Esophagus (tissue), 2 donors: ENCODE measurements at regions not wholly inside any gene's neighbourhood (a gene's known extent, or its start where the extent isn't known, plus 50 kb on each side); places are given as distances from the start of the nearest gene placed in this dataset.

ENCODE experiments used
- H3K27ac ChIP-seq, 2 donors: one replicate each; pipeline ENCODE4 v1.5.1; 2013; ENCODE audit warnings: low read depth in 2 of 2, mild to moderate bottlenecking in 2 of 2, inconsistent platforms in 1 of 2, low read length in 1 of 2, moderate library complexity in 1 of 2
- H3K27me3 ChIP-seq, 2 donors: one replicate each; pipeline ENCODE4 v1.6.1; 2013; ENCODE audit warnings: low read length in 2 of 2, control low read depth in 1 of 2, mild to moderate bottlenecking in 1 of 2; ENCODE audit not compliant: insufficient read depth in 2 of 2, control insufficient read depth in 1 of 2
- H3K36me3 ChIP-seq, 2 donors: one replicate each; pipeline ENCODE4 v1.6.1; 2013; ENCODE audit warnings: low read length in 1 of 2; ENCODE audit not compliant: control insufficient read depth in 2 of 2, insufficient read depth in 2 of 2
- H3K4me1 ChIP-seq, 2 donors: one replicate each; pipeline ENCODE4 v1.6.1; 2013; ENCODE audit warnings: low read length in 1 of 2; ENCODE audit not compliant: control insufficient read depth in 2 of 2, insufficient read depth in 2 of 2
- H3K4me3 ChIP-seq, 2 donors: one replicate each; pipeline ENCODE4 v1.5.1; 2013; ENCODE audit warnings: low read length in 2 of 2, mild to moderate bottlenecking in 2 of 2, low read depth in 1 of 2, moderate library complexity in 1 of 2
- H3K9me3 ChIP-seq, 2 donors: one replicate each; pipeline ENCODE4 v1.6.1; 2013; ENCODE audit warnings: mild to moderate bottlenecking in 2 of 2, low read depth in 1 of 2, low read length in 1 of 2, moderate library complexity in 1 of 2; ENCODE audit not compliant: control insufficient read depth in 2 of 2, insufficient read depth in 1 of 2
- WGBS, 2 donors: extraction: QIAGEN DNeasy Blood & Tissue Kit; methylation state at CpG; one replicate each; pipeline ENCODE4 v1.1.7; 2013; 5-methylcytosine and 5-hydroxymethylcytosine counted together
- donor health status: healthy with polysubstance abuse.
- donor health status: Bipolar disorder and iron deficiency.

DNA sequence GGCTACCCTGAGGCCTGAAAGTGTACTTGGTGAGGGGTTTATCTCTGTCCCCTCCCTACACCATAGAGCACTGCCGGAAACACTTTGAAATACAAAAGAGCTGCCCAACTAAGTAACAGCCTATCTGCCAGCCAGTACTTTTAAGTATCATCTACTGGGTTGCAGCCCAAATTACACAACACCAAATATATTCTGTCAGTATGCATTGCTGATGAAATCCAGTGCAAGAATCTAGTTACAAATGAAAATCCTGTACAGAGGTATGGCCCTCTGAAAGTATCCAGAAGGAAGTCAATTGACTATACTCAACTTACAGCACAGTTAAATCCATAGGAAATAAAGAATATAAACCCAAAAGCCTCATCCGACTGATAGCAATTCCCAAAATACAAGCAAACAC, 280.8 kb downstream of the CCDC85A start:
- H3K27me3 ChIP-seq = no peaks in the 10 kb centered on the region
- no peak overlapping the region for H3K27ac ChIP-seq
- 91 to 94% methylated on average over 2 of the region's 2 CpGs for WGBS, 2 donors
- no peaks in the 10 kb centered on the region for H3K36me3 ChIP-seq
- peaks cover 3 to 5% of the 10 kb centered on the region in 2 donors for H3K9me3 ChIP-seq
- H3K4me3 ChIP-seq = no peak overlapping the region
- no peaks in the 10 kb centered on the region for H3K4me1 ChIP-seq

DNA sequence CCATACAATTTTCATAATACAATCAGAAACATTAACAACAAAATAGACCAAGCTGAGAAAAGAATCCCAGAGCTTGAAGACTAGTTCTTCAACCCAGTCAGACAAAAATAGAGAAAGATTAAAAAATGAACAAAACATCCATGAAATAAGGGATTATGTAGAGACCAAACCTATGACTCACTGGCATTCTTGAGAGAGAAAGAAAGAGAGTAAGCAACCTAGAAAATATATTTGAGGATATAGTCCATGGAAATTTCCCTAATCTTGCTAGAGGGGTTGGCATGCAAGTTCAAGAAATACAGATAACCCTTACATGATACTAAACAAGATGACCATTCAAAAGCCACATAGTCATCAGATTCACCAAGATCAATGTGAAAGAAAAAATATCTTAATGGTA, 281.7 kb downstream of the CCDC85A start:
- Histone ChIP-seq H3K27me3 (no peaks in the 10 kb centered on the region), H3K4me1 (no peaks in the 10 kb centered on the region), H3K4me3 (no peak overlapping the region), H3K36me3 (no peaks in the 10 kb centered on the region), H3K9me3 (peaks cover 3 to 5% of the 10 kb centered on the region in 2 donors), H3K27ac (no peak overlapping the region)

DNA sequence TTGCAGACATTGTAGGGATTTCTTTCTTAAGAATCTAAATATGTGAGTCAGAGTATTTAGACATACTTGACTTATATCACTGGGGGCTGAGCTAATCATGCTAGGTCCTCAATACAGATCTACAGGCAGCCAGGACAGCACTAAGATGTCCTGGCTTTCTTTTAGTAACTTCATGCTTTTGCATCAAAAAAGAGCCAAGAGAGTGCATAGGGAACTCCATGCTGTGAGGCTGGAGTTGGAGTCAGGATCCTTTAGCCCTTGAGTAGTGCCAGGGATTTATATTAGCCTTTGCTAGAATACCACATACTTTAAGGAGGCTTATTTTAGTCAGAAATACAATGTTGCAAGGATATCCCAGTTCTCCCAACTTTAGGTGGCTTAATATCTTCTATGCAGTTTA, 289.7 kb downstream of the CCDC85A start:
- H3K4me3 ChIP-seq = no peak overlapping the region
- H3K27ac ChIP-seq = no peak overlapping the region
- no peaks in the 10 kb centered on the region for H3K9me3 ChIP-seq
- H3K4me1 ChIP-seq = no peaks in the 10 kb centered on the region
- H3K36me3 ChIP-seq = no peaks in the 10 kb centered on the region
- no peaks in the 10 kb centered on the region for H3K27me3 ChIP-seq

DNA sequence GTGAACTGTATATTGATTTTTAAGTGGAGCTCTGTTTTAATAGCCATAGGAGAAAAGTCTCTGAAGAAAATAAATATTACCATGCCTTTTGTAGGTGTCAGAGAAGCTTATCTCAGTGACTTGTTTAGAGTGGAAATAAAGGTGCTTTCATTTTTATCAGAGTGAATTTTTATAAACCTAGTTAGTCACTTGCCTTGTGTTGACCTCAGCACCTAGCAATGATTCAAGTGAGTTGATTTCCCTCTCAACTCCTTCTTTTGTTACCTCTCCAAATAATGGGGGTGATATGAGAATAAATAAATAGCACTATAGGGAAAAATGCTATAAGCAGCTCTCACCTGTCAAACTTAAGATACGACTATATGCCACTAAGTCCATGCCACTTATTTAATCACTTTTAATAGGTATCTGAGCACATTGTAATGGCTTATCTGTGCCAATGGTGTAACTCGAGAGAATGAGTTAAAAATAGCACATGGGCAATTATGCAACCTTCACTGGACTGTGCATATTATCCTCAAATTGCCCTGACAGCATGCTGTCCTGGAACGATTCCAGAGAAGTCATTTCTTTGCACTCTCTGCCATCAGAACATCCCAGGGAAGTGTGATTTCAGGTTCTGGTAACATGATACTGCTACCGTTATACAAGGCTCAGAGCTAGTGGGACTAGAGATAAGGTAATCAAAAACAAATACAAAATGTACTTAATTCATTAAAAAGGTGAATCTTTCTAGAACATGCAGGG, 290.8 kb downstream of the CCDC85A start:
- Histone ChIP-seq H3K4me3 (no peak overlapping the region), H3K4me1 (no peaks in the 10 kb centered on the region), H3K36me3 (no peaks in the 10 kb centered on the region), H3K27ac (no peak overlapping the region), H3K27me3 (no peaks in the 10 kb centered on the region), H3K9me3 (no peaks in the 10 kb centered on the region)
- WGBS, 2 donors = 22 to 23% methylated on average over 4 of the region's 4 CpGs

DNA sequence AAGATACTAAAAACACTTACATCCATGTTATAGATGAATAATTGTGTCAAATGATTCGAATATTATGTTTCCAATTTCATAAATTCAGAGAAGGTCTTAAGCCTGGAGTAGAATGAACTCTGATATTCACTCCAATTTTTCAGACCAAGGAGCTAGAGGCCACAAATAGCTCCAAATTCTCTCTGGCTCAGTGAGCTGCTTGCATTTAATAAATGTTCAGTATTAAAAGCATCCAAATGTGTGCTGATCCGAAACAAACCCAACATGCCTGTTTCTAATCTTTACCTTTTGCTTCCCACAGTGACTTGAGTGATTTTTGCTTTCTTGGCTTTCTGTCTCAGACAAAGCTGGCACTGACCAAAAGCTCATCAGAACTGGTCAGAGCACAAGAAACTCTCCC, 291.4 kb downstream of the CCDC85A start:
- 50 to 69% methylated on average over 2 of the region's 2 CpGs for WGBS, 2 donors
- H3K36me3 ChIP-seq = no peaks in the 10 kb centered on the region
- H3K27me3 ChIP-seq = no peaks in the 10 kb centered on the region
- no peaks in the 10 kb centered on the region for H3K9me3 ChIP-seq
- no peak overlapping the region for H3K4me3 ChIP-seq
- no peaks in the 10 kb centered on the region for H3K4me1 ChIP-seq
- H3K27ac ChIP-seq = no peak overlapping the region

DNA sequence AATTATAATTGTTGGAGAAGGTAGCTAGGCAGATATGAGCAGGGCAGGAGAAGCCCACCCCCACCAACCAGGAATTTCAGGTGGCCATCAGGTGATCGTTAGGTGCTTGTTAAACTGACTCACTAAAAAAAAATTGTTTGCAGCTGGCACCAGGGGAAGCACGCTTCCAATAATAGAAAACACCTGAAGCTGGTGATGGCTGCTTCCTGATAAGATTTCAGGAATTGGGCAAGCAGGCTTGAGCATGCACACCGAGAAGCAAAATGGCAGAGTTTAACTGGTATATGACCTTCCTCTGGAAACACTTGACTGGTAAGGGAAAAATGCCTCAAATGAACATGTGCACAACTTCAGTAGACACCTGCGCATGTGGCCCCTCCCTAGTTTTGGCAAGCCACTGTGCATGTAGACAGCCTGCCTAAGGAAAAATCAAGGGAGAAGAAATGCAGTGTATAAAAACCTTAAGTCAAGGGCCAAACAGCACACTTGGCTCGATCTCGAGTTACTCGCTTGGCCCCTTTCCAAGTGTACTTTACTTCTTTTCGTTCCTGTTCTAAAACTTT, 292.8 kb downstream of the CCDC85A start:
- Histone ChIP-seq H3K27me3 (no peaks in the 10 kb centered on the region), H3K9me3 (no peaks in the 10 kb centered on the region), H3K4me3 (no peak overlapping the region), H3K27ac (no peak overlapping the region), H3K4me1 (no peaks in the 10 kb centered on the region), H3K36me3 (no peaks in the 10 kb centered on the region)
- 65 to 69% methylated on average over 8 of the region's 8 CpGs for WGBS, 2 donors

DNA sequence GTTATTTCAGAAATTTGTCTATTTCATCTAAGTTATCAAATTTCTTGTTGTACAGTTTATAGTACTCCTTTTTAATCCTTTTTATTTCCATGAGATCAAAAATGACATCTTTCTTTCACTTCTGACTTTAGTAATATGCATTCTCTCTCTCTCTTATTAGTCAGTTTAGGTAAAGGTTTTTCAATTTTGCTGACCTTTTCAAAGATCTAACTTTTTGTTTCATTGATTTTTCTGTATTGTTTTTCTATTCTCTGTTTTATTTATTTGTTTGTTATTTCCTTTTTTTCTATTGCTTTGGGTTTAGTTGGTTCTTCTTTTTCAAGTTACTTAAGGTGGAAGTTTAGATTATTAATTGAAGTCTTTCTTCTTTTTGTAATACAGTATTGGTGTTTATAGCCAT, 294.2 kb downstream of the CCDC85A start:
- Histone ChIP-seq H3K27me3 (no peaks in the 10 kb centered on the region), H3K4me3 (no peak overlapping the region), H3K27ac (no peak overlapping the region), H3K36me3 (no peaks in the 10 kb centered on the region), H3K9me3 (no peaks in the 10 kb centered on the region), H3K4me1 (no peaks in the 10 kb centered on the region)

DNA sequence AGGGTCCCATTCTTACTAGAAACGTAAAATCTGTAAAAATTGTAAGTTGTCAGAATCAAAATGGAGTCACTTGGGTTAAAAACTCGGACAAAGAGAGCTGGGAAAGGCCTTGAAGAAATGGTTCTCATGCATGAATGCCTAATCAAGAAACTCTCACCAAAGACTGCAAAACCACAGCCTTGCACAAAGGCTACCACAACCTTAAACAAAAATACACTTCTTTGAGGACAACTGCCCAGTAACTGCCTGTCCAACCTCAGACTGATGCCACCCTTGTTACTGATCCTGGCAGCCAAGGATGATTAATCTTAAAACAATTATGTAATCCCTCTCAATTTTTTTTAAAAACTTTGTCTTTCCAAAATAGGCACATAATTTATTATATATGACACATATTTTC, 299.3 kb downstream of the CCDC85A start:
- no peak overlapping the region for H3K27ac ChIP-seq
- H3K36me3 ChIP-seq = no peaks in the 10 kb centered on the region
- H3K4me1 ChIP-seq = no peaks in the 10 kb centered on the region
- 37 to 41% methylated on average over 2 of the region's 2 CpGs for WGBS, 2 donors
- H3K27me3 ChIP-seq = no peaks in the 10 kb centered on the region
- no peaks in the 10 kb centered on the region for H3K9me3 ChIP-seq
- H3K4me3 ChIP-seq = no peak overlapping the region

DNA sequence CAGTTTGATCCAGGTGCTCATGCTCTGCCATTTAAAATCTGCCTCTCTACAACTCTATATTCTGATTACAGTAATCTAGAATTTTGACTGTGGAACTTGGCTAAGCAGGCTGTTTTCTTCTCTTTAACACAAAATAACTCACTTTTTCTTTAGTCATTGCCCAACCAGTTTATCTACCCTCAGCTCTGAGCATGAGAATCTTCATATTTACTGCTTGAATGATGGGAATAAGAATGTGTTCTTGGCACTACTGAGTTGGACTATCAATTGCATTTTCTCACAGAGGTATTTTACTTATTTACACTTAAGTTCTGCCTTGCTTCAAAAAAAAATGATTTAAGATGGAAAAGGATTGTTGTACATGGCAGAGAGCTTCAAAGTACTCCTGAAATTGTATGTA, 301.1 kb downstream of the CCDC85A start:
- H3K4me1 ChIP-seq = no peaks in the 10 kb centered on the region
- no peak overlapping the region for H3K27ac ChIP-seq
- H3K4me3 ChIP-seq = no peak overlapping the region
- H3K9me3 ChIP-seq = no peaks in the 10 kb centered on the region
- H3K36me3 ChIP-seq = no peaks in the 10 kb centered on the region
- H3K27me3 ChIP-seq = no peaks in the 10 kb centered on the region

DNA sequence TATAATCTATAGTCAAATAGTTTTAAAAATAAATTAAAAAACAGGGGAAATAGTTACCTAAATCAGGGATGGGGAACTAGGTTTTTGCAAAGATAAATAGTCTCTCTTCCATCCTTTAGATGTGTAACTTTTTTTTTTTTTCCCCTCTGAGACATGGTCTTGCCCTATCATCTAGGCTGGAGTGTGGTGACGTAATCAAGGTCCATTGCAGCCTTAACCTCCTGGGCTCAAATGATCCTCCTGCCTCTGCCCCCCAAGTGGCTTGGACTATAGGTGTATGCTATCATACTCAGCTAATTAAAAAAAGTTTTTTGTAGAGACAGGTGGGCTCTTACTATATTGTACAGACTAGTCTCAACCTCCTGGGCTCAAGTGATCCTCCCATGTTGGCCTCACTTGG, 316.5 kb downstream of the CCDC85A start:
- Histone ChIP-seq H3K27me3 (no peaks in the 10 kb centered on the region), H3K4me3 (no peak overlapping the region), H3K27ac (no peak overlapping the region), H3K9me3 (no peaks in the 10 kb centered on the region), H3K36me3 (no peaks in the 10 kb centered on the region), H3K4me1 (no peaks in the 10 kb centered on the region)
- WGBS, 2 donors = 79 to 86% methylated on average over 1 of the region's 1 CpG
